Liver (tissue), 8 donors: ENCODE measurements at regions not wholly inside any gene's neighbourhood (a gene's known extent, or its start where the extent isn't known, plus 50 kb on each side); places are given as distances from the start of the nearest gene placed in this dataset.

ENCODE experiments used
- DNase-seq: peaks from one replicate; pipeline ENCODE4 v3.0.0-alpha.2; 2017; ENCODE audit warnings: low spot score
- H3K27ac ChIP-seq, 2 donors: one replicate each; pipeline ENCODE4 v1.7.0; 2013; ENCODE audit warnings: inconsistent platforms in 2 of 2, low read length in 2 of 2, control low read depth in 1 of 2, low read depth in 1 of 2, mild to moderate bottlenecking in 1 of 2
- H3K27me3 ChIP-seq, 4 donors: one replicate each; pipeline versions ENCODE4 v1.6.1 to v1.7.0; 2013; ENCODE audit warnings: low read length in 3 of 4, inconsistent platforms in 1 of 4, mild to moderate bottlenecking in 1 of 4, moderate library complexity in 1 of 4; ENCODE audit not compliant: control insufficient read depth in 4 of 4, insufficient read depth in 4 of 4
- H3K36me3 ChIP-seq, 4 donors: one replicate each; pipeline versions ENCODE4 v1.6.1 to v1.7.0; 2013; ENCODE audit warnings: low read length in 3 of 4, mild to moderate bottlenecking in 3 of 4, low read depth in 1 of 4, moderate library complexity in 1 of 4; ENCODE audit not compliant: control insufficient read depth in 4 of 4, insufficient read depth in 3 of 4
- H3K4me1 ChIP-seq, 4 donors: one replicate each; pipeline versions ENCODE4 v1.6.1 to v1.7.0; 2013; ENCODE audit warnings: low read length in 3 of 4, mild to moderate bottlenecking in 3 of 4, moderate library complexity in 1 of 4; ENCODE audit not compliant: control insufficient read depth in 4 of 4, insufficient read depth in 4 of 4
- H3K4me3 ChIP-seq, 3 donors: one replicate each; pipeline versions ENCODE4 v1.6.1 to v1.7.0; 2013; ENCODE audit warnings: low read length in 3 of 3, control low read depth in 1 of 3, low read depth in 1 of 3, mild to moderate bottlenecking in 1 of 3
- H3K9ac ChIP-seq, 2 donors: one replicate each; pipeline ENCODE4 v1.7.0; 2013; ENCODE audit warnings: low read length in 2 of 2, mild to moderate bottlenecking in 2 of 2, moderate library complexity in 2 of 2, control low read depth in 1 of 2, low read depth in 1 of 2
- H3K9me3 ChIP-seq, 4 donors: one replicate each; pipeline versions ENCODE4 v1.6.1 to v1.7.0; 2013; ENCODE audit warnings: low read length in 3 of 4; ENCODE audit not compliant: control insufficient read depth in 4 of 4
- EGR1 ChIP-seq, 2 donors: IDR thresholded peaks; 2 replicates each; pipeline ENCODE4 v1.6.1; 2016 to 2018; ENCODE audit warnings: antibody characterized with exemption in 2 of 2, low read depth in 2 of 2
- FOXA1 ChIP-seq: IDR thresholded peaks from 2 replicates; pipeline ENCODE4 v1.6.1; 2016; ENCODE audit warnings: antibody characterized with exemption
- FOXA2 ChIP-seq: IDR thresholded peaks from 2 replicates; pipeline ENCODE4 v1.6.1; 2016; ENCODE audit warnings: antibody characterized with exemption
- GABPA ChIP-seq, 2 donors: IDR thresholded peaks in 1 of 2; conservative IDR thresholded peaks in 1 of 2; 2 replicates each; pipeline ENCODE4 v1.6.1; 2016; ENCODE audit warnings: antibody characterized with exemption in 2 of 2, mild to moderate bottlenecking in 1 of 2, moderate library complexity in 1 of 2
- HNF4A ChIP-seq, 2 donors: conservative IDR thresholded peaks; 2 replicates each; pipeline ENCODE4 v1.6.1; 2016; ENCODE audit warnings: antibody characterized with exemption in 2 of 2, mild to moderate bottlenecking in 2 of 2
- HNF4G ChIP-seq: IDR thresholded peaks from 2 replicates; pipeline ENCODE4 v1.6.1; 2016; ENCODE audit warnings: antibody characterized with exemption
- JUND ChIP-seq, 2 donors: IDR thresholded peaks; 2 replicates each; pipeline ENCODE4 v1.6.1; 2016; ENCODE audit warnings: antibody characterized with exemption in 2 of 2
- NR2F2 ChIP-seq: IDR thresholded peaks from 2 replicates; pipeline ENCODE4 v1.6.1; 2016; ENCODE audit warnings: antibody characterized with exemption
- RAD21 ChIP-seq, 2 donors: IDR thresholded peaks; 2 replicates each; pipeline ENCODE4 v1.6.1; 2016; ENCODE audit warnings: antibody characterized with exemption in 2 of 2, mild to moderate bottlenecking in 2 of 2
- RXRA ChIP-seq, 2 donors: IDR thresholded peaks; 2 replicates each; pipeline ENCODE4 v1.6.1; 2017 to 2018; ENCODE audit warnings: antibody characterized with exemption in 2 of 2, mild to moderate bottlenecking in 1 of 2
- SP1 ChIP-seq: IDR thresholded peaks from 2 replicates; pipeline ENCODE4 v1.6.1; 2018; ENCODE audit warnings: antibody characterized with exemption, mild to moderate bottlenecking
- TAF1 ChIP-seq: conservative IDR thresholded peaks from 2 replicates; pipeline ENCODE4 v1.6.1; 2016; ENCODE audit warnings: antibody characterized with exemption, mild to moderate bottlenecking
- YY1 ChIP-seq: IDR thresholded peaks from 2 replicates; pipeline ENCODE4 v1.6.1; 2016; ENCODE audit warnings: antibody characterized with exemption, mild to moderate bottlenecking
- WGBS: extraction: QIAGEN DNeasy Blood & Tissue Kit; methylation state at CpG from one replicate; pipeline ENCODE4 v1.1.7; 2013; 5-methylcytosine and 5-hydroxymethylcytosine counted together
- TF ChIP-seq, protein P1 (sequence below): fragments of 150-350 bp; IDR thresholded peaks from 2 replicates; pipeline ENCODE4 v1.5.1; 2017; ENCODE audit warnings: improper control_type of control experiment, low read depth, low read length; ENCODE audit not compliant: missing input control
- TF ChIP-seq, protein P2 (sequence below): IDR thresholded peaks from 2 replicates; pipeline ENCODE4 v1.6.1; 2016; ENCODE audit warnings: antibody characterized with exemption, mild to moderate bottlenecking
- TF ChIP-seq, protein P3 (sequence below): IDR thresholded peaks from 2 replicates; pipeline ENCODE4 v1.6.1; 2016; ENCODE audit warnings: antibody characterized with exemption
- TF ChIP-seq, protein P4 (sequence below): IDR thresholded peaks from 2 replicates; pipeline ENCODE4 v1.6.1; 2016; ENCODE audit warnings: antibody characterized with exemption
- donor health status: healthy.
- donor health status: healthy.
- donor health status: healthy.
- donor health status: healthy.
- donor health status: healthy.

DNA sequence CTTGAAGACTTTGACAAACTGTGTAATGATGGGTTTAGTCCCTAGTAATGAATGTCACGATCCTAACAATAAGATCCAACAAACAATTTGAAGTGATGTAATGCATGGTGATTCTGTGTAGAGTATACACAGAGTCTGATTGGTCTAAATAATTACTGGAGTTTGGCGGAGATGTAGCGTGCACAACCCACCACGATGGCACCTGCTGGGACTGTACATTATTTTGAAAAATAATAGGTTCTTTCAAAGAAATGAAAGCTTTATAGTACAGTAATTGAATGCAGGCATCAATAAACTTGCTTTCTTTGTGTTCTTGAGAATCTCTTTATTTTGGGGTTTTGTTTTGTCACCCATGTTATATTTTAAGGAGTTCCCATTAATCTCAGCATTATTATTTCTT is 902.2 kb upstream of the PCDH7 start:
- Histone ChIP-seq H3K36me3 (no peaks in the 10 kb centered on the region), H3K27ac (no peak overlapping the region), H3K9me3 (no peaks in the 10 kb centered on the region), H3K4me1 (no peaks in the 10 kb centered on the region), H3K27me3 (no peaks in the 10 kb centered on the region), H3K4me3 (no peak overlapping the region), H3K9ac (no peak overlapping the region)
- DNase-seq: no peak
- TF ChIP-seq, protein P1, sequence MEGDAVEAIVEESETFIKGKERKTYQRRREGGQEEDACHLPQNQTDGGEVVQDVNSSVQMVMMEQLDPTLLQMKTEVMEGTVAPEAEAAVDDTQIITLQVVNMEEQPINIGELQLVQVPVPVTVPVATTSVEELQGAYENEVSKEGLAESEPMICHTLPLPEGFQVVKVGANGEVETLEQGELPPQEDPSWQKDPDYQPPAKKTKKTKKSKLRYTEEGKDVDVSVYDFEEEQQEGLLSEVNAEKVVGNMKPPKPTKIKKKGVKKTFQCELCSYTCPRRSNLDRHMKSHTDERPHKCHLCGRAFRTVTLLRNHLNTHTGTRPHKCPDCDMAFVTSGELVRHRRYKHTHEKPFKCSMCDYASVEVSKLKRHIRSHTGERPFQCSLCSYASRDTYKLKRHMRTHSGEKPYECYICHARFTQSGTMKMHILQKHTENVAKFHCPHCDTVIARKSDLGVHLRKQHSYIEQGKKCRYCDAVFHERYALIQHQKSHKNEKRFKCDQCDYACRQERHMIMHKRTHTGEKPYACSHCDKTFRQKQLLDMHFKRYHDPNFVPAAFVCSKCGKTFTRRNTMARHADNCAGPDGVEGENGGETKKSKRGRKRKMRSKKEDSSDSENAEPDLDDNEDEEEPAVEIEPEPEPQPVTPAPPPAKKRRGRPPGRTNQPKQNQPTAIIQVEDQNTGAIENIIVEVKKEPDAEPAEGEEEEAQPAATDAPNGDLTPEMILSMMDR: no peak
- TF ChIP-seq JUND (IDR thresholded peaks at IDR 0.05): no peak
- no peak for TF ChIP-seq FOXA1
- TF ChIP-seq, protein P2, sequence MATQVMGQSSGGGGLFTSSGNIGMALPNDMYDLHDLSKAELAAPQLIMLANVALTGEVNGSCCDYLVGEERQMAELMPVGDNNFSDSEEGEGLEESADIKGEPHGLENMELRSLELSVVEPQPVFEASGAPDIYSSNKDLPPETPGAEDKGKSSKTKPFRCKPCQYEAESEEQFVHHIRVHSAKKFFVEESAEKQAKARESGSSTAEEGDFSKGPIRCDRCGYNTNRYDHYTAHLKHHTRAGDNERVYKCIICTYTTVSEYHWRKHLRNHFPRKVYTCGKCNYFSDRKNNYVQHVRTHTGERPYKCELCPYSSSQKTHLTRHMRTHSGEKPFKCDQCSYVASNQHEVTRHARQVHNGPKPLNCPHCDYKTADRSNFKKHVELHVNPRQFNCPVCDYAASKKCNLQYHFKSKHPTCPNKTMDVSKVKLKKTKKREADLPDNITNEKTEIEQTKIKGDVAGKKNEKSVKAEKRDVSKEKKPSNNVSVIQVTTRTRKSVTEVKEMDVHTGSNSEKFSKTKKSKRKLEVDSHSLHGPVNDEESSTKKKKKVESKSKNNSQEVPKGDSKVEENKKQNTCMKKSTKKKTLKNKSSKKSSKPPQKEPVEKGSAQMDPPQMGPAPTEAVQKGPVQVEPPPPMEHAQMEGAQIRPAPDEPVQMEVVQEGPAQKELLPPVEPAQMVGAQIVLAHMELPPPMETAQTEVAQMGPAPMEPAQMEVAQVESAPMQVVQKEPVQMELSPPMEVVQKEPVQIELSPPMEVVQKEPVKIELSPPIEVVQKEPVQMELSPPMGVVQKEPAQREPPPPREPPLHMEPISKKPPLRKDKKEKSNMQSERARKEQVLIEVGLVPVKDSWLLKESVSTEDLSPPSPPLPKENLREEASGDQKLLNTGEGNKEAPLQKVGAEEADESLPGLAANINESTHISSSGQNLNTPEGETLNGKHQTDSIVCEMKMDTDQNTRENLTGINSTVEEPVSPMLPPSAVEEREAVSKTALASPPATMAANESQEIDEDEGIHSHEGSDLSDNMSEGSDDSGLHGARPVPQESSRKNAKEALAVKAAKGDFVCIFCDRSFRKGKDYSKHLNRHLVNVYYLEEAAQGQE: no peak
- TF ChIP-seq NR2F2: no peak
- no peak for TF ChIP-seq EGR1 (IDR thresholded peaks at IDR 0.05; ENCODE audit: low read depth in 2 of 2)
- no peak for TF ChIP-seq RAD21 (IDR thresholded peaks at IDR 0.05)
- TF ChIP-seq RXRA (IDR thresholded peaks at IDR 0.05): no peak
- TF ChIP-seq TAF1: no peak
- TF ChIP-seq HNF4G: no peak
- no peak for TF ChIP-seq FOXA2
- TF ChIP-seq, protein P3, sequence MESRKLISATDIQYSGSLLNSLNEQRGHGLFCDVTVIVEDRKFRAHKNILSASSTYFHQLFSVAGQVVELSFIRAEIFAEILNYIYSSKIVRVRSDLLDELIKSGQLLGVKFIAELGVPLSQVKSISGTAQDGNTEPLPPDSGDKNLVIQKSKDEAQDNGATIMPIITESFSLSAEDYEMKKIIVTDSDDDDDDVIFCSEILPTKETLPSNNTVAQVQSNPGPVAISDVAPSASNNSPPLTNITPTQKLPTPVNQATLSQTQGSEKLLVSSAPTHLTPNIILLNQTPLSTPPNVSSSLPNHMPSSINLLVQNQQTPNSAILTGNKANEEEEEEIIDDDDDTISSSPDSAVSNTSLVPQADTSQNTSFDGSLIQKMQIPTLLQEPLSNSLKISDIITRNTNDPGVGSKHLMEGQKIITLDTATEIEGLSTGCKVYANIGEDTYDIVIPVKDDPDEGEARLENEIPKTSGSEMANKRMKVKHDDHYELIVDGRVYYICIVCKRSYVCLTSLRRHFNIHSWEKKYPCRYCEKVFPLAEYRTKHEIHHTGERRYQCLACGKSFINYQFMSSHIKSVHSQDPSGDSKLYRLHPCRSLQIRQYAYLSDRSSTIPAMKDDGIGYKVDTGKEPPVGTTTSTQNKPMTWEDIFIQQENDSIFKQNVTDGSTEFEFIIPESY: no peak
- TF ChIP-seq YY1: no peak
- no peak for TF ChIP-seq GABPA (IDR thresholded peaks at IDR 0.05 in 1 of 2, conservative IDR thresholded peaks at IDR 0.05 in 1 of 2)
- no peak for TF ChIP-seq HNF4A (conservative IDR thresholded peaks at IDR 0.05)
- TF ChIP-seq, protein P4, sequence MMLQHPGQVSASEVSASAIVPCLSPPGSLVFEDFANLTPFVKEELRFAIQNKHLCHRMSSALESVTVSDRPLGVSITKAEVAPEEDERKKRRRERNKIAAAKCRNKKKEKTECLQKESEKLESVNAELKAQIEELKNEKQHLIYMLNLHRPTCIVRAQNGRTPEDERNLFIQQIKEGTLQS: no peak
- 84% methylated on average over 4 of the region's 4 CpGs for WGBS

DNA sequence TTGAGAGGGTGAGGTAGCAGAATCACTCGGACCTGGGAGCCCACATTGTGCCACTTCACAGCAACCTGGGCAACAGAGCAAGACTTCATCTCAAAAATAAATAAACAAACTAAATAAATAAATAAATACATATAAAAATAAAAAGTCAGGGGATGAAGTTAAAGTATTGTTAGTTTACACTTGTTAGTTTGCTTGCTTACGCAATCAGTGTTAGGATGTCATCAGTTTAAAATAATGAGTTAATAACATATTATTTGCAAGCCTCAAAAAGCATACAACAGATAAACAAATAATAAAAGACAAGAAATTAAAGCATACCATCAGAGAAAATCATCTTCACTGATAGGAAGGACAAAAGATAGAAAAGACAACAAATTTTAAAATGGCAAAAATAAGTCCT is 891.1 kb upstream of the PCDH7 start:
- Histone ChIP-seq H3K9ac (no peak overlapping the region), H3K27me3 (no peaks in the 10 kb centered on the region), H3K9me3 (peaks cover 0 to 6% (median 0%) of the 10 kb centered on the region in 4 donors), H3K4me1 (no peaks in the 10 kb centered on the region), H3K36me3 (no peaks in the 10 kb centered on the region), H3K27ac (no peak overlapping the region), H3K4me3 (no peak overlapping the region)
- DNase-seq: no peak
- WGBS: 75% methylated on average over 2 of the region's 2 CpGs
- TF ChIP-seq, protein P3: no peak
- no peak for TF ChIP-seq SP1
